ENCODE measurements at regions not wholly inside any gene's neighbourhood (a gene's known extent, or its start where the extent isn't known, plus 50 kb on each side); places are given as distances from the start of the nearest gene placed in this dataset.
"Not testable (repeated sequence)": the region's sequence is repeated elsewhere in the genome, so short reads cannot be mapped to it uniquely, and the experiment has no call there.

- Histone ChIP-seq H3F3A (ENCODE audit: low read length, unreplicated experiment) (no peaks in the 10 kb centered on the region), H3K27me3 (ENCODE audit: low read length) (no peaks in the 10 kb centered on the region), H3K79me2 (ENCODE audit: low read length) (no peaks in the 10 kb centered on the region), H3K4me2 (ENCODE audit: low read length) (no peak overlapping the region), H4K20me1 (ENCODE audit: low read length) (no peaks in the 10 kb centered on the region), H3K27ac (ENCODE audit: low read length) (no peak overlapping the region), H3K9me3 (ENCODE audit: low read length) (no peaks in the 10 kb centered on the region), H2AFZ (ENCODE audit: low read length) (no peak overlapping the region), H3K4me1 (ENCODE audit: insufficient read depth, low read length) (no peaks in the 10 kb centered on the region), H3K36me3 (ENCODE audit: low read depth, low read length) (no peaks in the 10 kb centered on the region), H3K4me3 (ENCODE audit: low read length) (no peak overlapping the region), H3K9me2 (replicated peaks; ENCODE audit: low read length) (no peaks in the 10 kb centered on the region), H3K9ac (ENCODE audit: low read length) (no peak overlapping the region)
- no peak for DNase-seq
- no TSS peak for BruUV-seq (replicated peaks)
- POLR2A ChIA-PET (ENCODE audit: unreplicated experiment) = interaction anchor here (0.6 kb wide), 1 partner anchor 406 kb away, joined by 3 read pairs; no protein-coding TSS in a partner anchor
- ATAC-seq = no peak
- CTCF ChIA-PET = no interaction called here
- TF ChIP-seq EZH2phosphoT487 (IDR thresholded peaks at IDR 0.05; ENCODE audit: borderline replicate concordance, low read length) = no peak
- no peak for TF ChIP-seq EZH2 (IDR thresholded peaks at IDR 0.05; ENCODE audit: low read length, unreplicated experiment)
- no peak for TF ChIP-seq CTCF (conservative IDR thresholded peaks at IDR 0.05; ENCODE audit: low read depth, low read length)
- intact Hi-C loops (cut with micrococcal nuclease) = no loop called here
Measured at GRCh38 chr9:129547869-129548570, 72.9 kb downstream of the C9orf50 start.

GRCh38 chr9:129547063-129547462 is 73.8 kb downstream of the C9orf50 start:
- no peak overlapping the region for H2AFZ ChIP-seq (ENCODE audit: low read length)
- BruUV-seq (replicated peaks) = no TSS peak
- no peak overlapping the region for H3K4me3 ChIP-seq (ENCODE audit: low read length)
- TF ChIP-seq CTCF (conservative IDR thresholded peaks at IDR 0.05; ENCODE audit: low read depth, low read length) (no peak), EZH2phosphoT487 (IDR thresholded peaks at IDR 0.05; ENCODE audit: borderline replicate concordance, low read length) (no peak), EZH2 (IDR thresholded peaks at IDR 0.05; ENCODE audit: low read length, unreplicated experiment) (no peak)
- H3K9me3 ChIP-seq (ENCODE audit: low read length) = no peaks in the 10 kb centered on the region
- no peak overlapping the region for H3K9ac ChIP-seq (ENCODE audit: low read length)
- DNase-seq = no peak
- CTCF ChIA-PET = no interaction called here
- H3K36me3 ChIP-seq (ENCODE audit: low read depth, low read length) = no peaks in the 10 kb centered on the region
- H3K4me2 ChIP-seq (ENCODE audit: low read length) = no peak overlapping the region
- no peaks in the 10 kb centered on the region for H4K20me1 ChIP-seq (ENCODE audit: low read length)
- H3K27ac ChIP-seq (ENCODE audit: low read length) = no peak overlapping the region
- intact Hi-C loops (cut with micrococcal nuclease) = no loop called here
- H3K27me3 ChIP-seq (ENCODE audit: low read length) = no peaks in the 10 kb centered on the region
- no peaks in the 10 kb centered on the region for H3K9me2 ChIP-seq (replicated peaks; ENCODE audit: low read length)
- H3K4me1 ChIP-seq (ENCODE audit: insufficient read depth, low read length) = no peaks in the 10 kb centered on the region; the same call in 1 of the 2 replicates
- H3F3A ChIP-seq (ENCODE audit: low read length, unreplicated experiment) = no peaks in the 10 kb centered on the region
- POLR2A ChIA-PET (ENCODE audit: unreplicated experiment) = no interaction called here
- no peak for ATAC-seq
- no peaks in the 10 kb centered on the region for H3K79me2 ChIP-seq (ENCODE audit: low read length)

GRCh38 chr9:129545876-129546275 is 75.0 kb downstream of the C9orf50 start:
- H3K9ac ChIP-seq (ENCODE audit: low read length); BruUV-seq (replicated peaks); H3K4me2 ChIP-seq (ENCODE audit: low read length); H3K4me1 ChIP-seq (ENCODE audit: insufficient read depth, low read length); H3K79me2 ChIP-seq (ENCODE audit: low read length); H3K36me3 ChIP-seq (ENCODE audit: low read depth, low read length); H2AFZ ChIP-seq (ENCODE audit: low read length); DNase-seq; H3K4me3 ChIP-seq (ENCODE audit: low read length); H3K27me3 ChIP-seq (ENCODE audit: low read length); CTCF ChIA-PET; intact Hi-C loops (cut with micrococcal nuclease); H3K9me2 ChIP-seq (replicated peaks; ENCODE audit: low read length); H3K27ac ChIP-seq (ENCODE audit: low read length); ATAC-seq; H4K20me1 ChIP-seq (ENCODE audit: low read length); H3K9me3 ChIP-seq (ENCODE audit: low read length); POLR2A ChIA-PET (ENCODE audit: unreplicated experiment); H3F3A ChIP-seq (ENCODE audit: low read length, unreplicated experiment): not testable (repeated sequence)

Data from PC-3 (cell line).